HG02943 (cell line): ENCODE measurements at regions not wholly inside any gene's neighbourhood (a gene's known extent, or its start where the extent isn't known, plus 50 kb on each side); places are given as distances from the start of the nearest gene placed in this dataset.

ENCODE experiments used
- ATAC-seq: cut with Tn5 transposase; IDR thresholded peaks from one replicate; pipeline ENCODE4 v1.9.1; 2021; ENCODE audit warnings: mild to moderate bottlenecking, low read depth, moderate library complexity; ENCODE audit not compliant: unreplicated experiment

DNA sequence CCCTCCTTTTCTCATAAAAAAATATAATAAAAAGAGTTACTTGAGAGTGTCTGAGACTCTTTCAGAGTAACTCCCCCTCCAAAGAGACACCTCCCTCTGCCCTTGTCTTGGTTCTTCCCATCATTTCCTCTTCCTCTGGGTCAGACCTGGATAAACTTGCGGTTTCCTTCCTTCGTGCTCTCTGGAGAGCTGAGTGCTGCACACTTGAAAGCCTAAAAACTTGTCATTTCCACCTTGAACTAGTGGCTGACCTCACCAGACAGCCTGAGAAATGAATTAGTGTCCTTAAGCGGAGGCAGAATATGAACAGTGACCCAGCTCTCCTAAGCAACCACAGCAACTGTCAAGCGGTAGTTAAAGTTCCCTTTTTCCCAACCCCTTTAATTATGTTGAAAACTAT is 88.4 kb upstream of the PROX1 start:
- ATAC-seq: no peak

GRCh38 chr1:213905344-213905743 is 82.4 kb upstream of the PROX1 start:
- ATAC-seq: no peak

GRCh38 chr1:213908521-213908920 is 79.3 kb upstream of the PROX1 start:
- no peak for ATAC-seq

- ATAC-seq: no peak
Measured at GRCh38 chr1:213914392-213914791, 73.4 kb upstream of the PROX1 start.

GRCh38 chr1:213921311-213921710 is 66.5 kb upstream of the PROX1 start:
- no peak for ATAC-seq

DNA sequence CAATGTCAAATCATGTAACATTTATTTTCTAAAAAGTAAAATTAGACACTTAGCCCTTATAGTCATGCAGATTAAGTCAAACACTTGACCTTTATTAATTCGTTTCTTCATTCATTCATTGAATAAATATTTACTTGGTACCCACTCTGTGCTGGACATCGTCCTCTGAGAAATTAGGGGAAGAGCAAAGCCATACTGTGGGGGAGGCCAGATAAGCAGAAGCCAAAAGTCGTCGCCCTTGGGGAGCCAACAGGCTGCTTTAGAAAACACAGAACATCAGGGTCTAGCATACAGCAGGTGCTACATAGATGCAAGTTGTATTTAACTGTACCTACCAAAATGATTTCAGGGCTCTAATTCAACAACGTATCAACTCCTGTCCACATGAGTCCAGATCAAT is 66.1 kb upstream of the PROX1 start:
- no peak for ATAC-seq

DNA sequence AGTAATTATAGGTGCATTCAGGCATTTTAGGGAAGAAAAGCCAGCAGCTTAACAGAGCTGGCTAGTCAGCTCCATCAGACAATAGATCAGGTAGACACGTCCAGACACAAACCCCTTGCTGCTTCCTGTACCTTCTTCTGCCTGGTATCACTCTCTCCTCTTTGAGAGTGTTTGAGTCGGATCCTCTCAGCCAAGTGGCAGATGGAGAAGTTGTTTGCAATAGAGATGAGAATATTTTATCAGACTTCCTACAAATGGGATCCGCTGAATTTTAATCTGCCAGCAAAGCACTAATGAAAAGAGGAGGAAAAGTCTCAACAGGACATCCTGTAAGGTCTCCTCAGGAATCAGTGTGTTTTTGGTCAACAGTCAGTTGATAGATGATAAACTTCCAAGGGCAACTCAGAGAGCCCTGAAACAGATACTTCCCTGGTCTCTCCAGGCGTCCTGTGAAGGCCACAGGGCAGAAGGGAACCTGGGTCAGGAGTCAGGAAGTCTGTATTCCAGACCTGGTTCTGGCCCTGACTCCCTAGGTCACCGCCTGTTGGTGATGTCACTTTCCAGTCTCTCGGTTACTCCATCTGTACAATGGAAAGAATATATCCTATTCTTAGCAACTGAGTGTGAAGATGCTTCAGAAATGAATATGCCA is 62.1 kb upstream of the PROX1 start:
- ATAC-seq: no peak

GRCh38 chr1:213927846-213928245 is 59.9 kb upstream of the PROX1 start:
- ATAC-seq: no peak

- ATAC-seq: no peak
Measured at GRCh38 chr1:213929398-213929797, 58.4 kb upstream of the PROX1 start.

- ATAC-seq: no peak
Measured at GRCh38 chr1:213931836-213932235, 55.9 kb upstream of the PROX1 start.

GRCh38 chr1:213933336-213933735 is 54.4 kb upstream of the PROX1 start:
- ATAC-seq: no peak

DNA sequence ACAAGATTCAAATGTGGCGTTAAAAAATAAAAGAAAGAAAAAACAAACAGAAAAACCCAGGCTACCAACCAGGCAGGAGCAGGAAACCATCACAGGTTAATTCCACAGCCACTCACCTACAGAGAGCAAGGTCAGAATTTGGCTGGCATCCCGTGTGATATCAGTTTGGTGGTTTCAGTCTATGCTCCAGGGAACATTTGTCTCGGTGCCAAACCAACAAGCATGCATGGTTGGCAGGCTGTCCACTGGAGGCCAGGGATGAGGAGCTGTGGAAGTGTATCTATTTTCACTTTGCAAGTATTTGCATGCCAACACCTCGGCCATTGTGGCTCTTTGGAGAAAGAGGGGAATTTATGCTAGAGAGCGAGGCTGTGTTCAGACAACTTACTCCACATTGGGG is 53.1 kb upstream of the PROX1 start:
- ATAC-seq: no peak

GRCh38 chr1:213936571-213936970 is 51.2 kb upstream of the PROX1 start:
- ATAC-seq: no peak
